DMS53 (cell line): ENCODE measurements at regions not wholly inside any gene's neighbourhood (a gene's known extent, or its start where the extent isn't known, plus 50 kb on each side); places are given as distances from the start of the nearest gene placed in this dataset.

ENCODE experiments used
- DNase-seq: peaks from one replicate; lab custom pipeline; 2025; lab: John Stamatoyannopoulos, UW

- DNase-seq = peak; percentile 28
These were observed 911.7 kb upstream of the TMEM132C start for GRCh38 chr12:127355061-127355841.

GRCh38 chr12:127358888-127359287, 908.1 kb upstream of the TMEM132C start:
- no peak for DNase-seq

- DNase-seq = no peak
These were observed 906.4 kb upstream of the TMEM132C start for GRCh38 chr12:127360580-127360979.

- DNase-seq = no peak
These were observed 904.8 kb upstream of the TMEM132C start for GRCh38 chr12:127362121-127362520.

- peak; percentile 54 for DNase-seq
These were observed 903.6 kb upstream of the TMEM132C start for GRCh38 chr12:127363392-127363791.

GRCh38 chr12:127373559-127373958, 893.4 kb upstream of the TMEM132C start:
- no peak for DNase-seq

GRCh38 chr12:127374447-127374846, 892.5 kb upstream of the TMEM132C start:
- no peak for DNase-seq

- DNase-seq = peak; percentile 88
These were observed 885.8 kb upstream of the TMEM132C start for GRCh38 chr12:127381043-127381668.

- no peak for DNase-seq
These were observed 885.3 kb upstream of the TMEM132C start for GRCh38 chr12:127381681-127382080.

- no peak for DNase-seq
These were observed 883.7 kb upstream of the TMEM132C start for GRCh38 chr12:127383281-127383680.

GRCh38 chr12:127386723-127387122, 880.2 kb upstream of the TMEM132C start:
- no peak for DNase-seq

- DNase-seq = no peak
These were observed 878.0 kb upstream of the TMEM132C start for GRCh38 chr12:127388985-127389384.

GRCh38 chr12:127389923-127390322, 877.0 kb upstream of the TMEM132C start:
- DNase-seq = peak; percentile 13

GRCh38 chr12:127393465-127393864, 873.5 kb upstream of the TMEM132C start:
- DNase-seq = no peak

GRCh38 chr12:127393896-127394295, 873.1 kb upstream of the TMEM132C start:
- DNase-seq = no peak

- DNase-seq = no peak
These were observed 870.2 kb upstream of the TMEM132C start for GRCh38 chr12:127396734-127397133.

GRCh38 chr12:127398016-127398710, 868.8 kb upstream of the TMEM132C start:
- DNase-seq = peak; percentile 38

- DNase-seq = no peak
These were observed 867.5 kb upstream of the TMEM132C start for GRCh38 chr12:127399451-127399850.

GRCh38 chr12:127400221-127400620, 866.7 kb upstream of the TMEM132C start:
- no peak for DNase-seq

GRCh38 chr12:127401005-127401404, 866.0 kb upstream of the TMEM132C start:
- no peak for DNase-seq

GRCh38 chr12:127401536-127401935, 865.4 kb upstream of the TMEM132C start:
- no peak for DNase-seq

GRCh38 chr12:127411166-127411915, 855.6 kb upstream of the TMEM132C start:
- no peak for DNase-seq
